ENCODE measurements at regions not wholly inside any gene's neighbourhood (a gene's known extent, or its start where the extent isn't known, plus 50 kb on each side); places are given as distances from the start of the nearest gene placed in this dataset.

- TF ChIP-seq CTCF (IDR thresholded peaks at IDR 0.05 in 8 of 11, conservative IDR thresholded peaks at IDR 0.05 in 3 of 11) = no peak
- no peak for TF ChIP-seq POLR2AphosphoS5 (IDR thresholded peaks at IDR 0.05)
Observed at GRCh38 chr16:72597938-72598337, 426.0 kb upstream of the PMFBP1 start.
